MV-4-11 (cell line): ENCODE measurements at regions not wholly inside any gene's neighbourhood (a gene's known extent, or its start where the extent isn't known, plus 50 kb on each side); places are given as distances from the start of the nearest gene placed in this dataset.

Experiments used
- DNase-seq: peaks from one replicate; lab custom pipeline; 2025; lab: John Stamatoyannopoulos, UW

DNA sequence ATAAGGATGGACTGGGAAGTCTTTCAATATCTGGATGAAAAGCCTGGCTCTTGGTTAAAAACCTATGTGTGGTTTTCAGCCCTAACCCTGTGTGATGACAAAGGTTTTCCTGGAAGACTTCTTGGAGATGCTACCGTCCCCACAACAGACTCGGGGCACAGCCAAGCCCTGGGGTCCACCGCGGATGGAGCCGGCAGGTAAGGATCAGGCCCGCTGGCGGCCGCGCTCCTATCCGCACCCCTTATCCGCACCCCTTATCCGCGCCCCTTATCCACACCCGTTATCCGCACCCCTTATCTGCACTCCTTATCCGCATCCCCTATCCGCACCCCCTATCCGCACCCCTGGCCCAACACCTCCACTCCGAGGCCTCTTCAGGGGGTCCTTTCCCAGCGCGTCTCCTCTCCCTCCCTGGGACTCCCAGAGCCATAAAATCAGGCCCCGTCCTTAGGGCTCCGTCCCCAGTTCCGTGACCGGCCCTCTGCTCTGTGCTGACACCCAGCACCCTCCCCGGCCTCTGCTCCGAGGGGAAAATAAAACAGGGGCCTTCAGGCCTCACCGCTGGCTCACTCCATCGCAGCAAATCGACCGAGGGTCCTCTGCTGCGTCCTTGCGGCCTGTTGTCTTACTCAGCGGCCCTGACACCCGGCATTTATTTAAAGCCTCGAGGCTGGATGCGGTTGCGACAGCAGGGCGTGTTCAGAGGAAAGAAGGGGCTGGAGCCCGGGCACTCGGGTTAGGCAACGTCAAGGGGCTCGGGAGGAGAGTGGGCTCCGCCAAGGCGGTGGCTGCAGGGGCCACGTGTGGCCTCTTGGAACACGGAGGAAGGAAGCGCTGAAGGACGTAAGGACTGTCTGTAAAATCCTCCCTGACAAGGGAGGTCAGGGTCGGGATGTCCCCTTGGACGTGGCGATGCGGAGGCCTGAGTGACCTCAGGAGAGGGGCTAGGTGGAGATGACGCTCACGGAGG, 215.1 kb upstream of the ADARB2 start:
- DNase-seq = no peak

DNA sequence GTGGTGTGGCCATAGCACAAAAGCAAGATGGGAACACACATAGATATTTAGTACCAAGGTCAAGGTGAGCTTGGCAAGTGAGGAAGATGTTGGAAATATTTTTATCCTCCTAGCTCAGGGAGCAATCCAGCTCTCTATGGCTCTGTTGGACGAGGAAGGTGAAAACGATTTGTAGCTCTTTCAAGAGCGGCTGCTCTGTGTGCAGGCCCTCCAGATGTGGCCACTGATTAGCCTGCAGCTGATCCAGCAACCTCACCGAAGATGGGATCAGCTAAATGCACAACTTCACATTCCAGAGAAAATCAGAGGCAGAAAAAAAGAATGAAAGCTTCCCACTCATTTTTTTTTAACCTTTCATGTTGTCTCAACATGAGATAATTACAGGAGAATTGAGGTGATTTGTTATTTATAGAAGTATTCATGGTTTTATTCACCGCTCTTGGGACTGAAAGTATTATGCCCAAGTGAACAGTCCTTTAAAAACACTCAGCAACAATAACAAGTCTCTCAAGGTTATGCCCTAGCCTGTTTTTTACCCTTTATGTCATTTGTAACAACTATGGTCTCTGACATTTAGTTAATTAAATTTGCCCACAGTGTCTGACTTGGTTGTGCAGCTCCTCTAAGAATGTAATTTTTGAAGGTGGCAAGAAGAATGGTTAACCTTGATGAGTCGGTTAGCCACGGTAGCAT, 213.6 kb upstream of the ADARB2 start:
- no peak for DNase-seq

DNA sequence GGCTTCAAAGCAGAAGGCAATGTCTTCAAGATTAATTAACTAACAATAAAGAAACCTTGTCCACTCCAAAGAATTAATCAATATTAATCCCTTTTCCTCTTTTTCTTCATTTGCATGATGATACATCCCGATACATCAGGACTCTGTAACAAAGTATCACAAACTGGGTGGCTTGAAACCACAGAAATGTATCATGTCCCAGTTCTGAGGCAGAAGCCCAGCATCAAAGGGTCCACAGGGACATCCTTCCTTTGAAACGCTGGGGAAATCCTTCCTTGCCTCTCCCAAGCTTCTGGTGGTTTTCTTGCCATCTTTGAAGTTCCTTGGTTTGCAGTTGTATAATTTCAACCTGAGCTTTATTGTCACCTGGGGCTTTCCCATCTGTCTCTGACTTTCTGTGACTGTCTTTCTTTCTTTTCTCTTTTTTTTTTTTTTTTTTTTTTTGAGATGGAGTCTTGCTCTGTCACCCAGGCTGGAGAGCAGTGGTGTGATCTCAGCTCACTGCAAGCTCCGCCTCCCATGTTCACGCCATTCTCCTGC, 210.2 kb upstream of the ADARB2 start:
- DNase-seq = no peak

DNA sequence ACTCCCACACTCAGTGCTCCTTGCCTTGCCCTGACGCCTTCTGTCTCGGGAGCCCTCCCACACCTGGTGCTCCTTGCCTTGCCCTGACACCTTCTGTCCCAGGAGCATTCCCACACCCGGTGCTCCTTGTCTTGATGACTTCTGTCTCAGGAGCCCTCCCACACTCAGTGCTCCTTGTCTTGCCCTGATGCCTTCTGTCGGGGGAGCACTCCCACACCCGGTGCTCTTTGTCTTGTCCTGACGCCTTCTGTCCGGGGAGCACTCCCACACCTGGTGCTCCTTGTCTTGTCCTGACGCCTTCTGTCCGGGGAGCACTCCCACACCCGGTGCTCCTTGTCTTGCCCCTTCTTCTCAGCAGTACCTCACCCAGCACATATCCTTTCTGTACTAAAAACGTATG, 207.2 kb upstream of the ADARB2 start:
- DNase-seq = no peak

DNA sequence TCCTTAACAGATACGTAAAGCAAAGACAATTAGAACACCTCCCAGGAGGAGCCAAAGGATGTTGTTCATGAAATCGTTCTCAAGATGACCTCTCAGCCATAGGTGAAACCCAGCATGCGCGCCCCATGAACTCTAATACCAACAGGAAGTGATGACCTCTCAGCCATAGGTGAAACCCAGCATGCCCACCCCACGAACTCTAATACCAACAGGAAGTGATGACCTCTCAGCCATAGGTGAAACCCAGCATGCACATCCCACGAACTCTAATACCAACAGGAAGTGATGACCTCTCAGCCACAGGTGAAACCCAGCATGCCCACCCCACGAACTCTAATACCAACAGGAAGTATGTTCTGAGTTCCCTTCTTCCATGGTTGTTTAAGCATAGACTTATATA, 205.2 kb upstream of the ADARB2 start:
- peak; percentile 12 for DNase-seq

DNA sequence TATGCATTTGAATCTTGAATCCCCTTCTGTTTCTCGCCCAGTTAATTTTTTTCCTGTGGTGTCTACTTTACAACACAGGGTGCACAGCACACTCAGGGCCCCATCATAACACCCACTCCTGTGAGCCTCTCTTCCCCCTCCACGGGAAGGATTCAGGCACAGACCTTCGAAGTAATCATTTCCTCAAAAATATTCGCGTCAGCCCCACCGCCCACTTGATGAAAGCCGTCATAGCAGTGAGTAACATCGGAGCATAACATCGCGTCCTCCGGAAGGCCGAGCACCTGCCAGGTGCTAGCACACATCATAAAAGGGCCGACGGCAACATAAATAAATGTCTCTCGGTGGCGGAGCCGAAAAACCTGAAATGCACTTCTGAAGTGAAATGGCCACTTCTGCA, 201.7 kb upstream of the ADARB2 start:
- DNase-seq = peak; percentile 80

DNA sequence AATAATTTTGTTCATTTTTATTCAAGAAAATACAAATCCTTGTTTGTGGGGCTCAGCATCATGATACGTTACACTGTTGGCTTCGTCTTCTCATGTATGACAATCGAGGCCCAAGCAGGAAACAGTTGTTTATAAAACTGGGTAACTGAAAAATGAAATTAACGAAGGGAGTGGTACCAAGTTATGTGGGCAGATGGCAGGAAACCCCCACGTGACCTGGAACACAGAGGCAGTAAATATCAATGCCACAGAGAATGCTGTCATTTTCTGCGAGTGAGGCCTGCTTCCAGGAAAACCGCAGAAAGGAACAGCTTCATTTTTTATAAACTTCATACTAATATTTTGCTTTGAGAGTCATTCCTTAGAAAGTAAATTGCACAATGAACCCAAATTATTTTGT, 201.0 kb upstream of the ADARB2 start:
- peak; percentile 89 for DNase-seq

DNA sequence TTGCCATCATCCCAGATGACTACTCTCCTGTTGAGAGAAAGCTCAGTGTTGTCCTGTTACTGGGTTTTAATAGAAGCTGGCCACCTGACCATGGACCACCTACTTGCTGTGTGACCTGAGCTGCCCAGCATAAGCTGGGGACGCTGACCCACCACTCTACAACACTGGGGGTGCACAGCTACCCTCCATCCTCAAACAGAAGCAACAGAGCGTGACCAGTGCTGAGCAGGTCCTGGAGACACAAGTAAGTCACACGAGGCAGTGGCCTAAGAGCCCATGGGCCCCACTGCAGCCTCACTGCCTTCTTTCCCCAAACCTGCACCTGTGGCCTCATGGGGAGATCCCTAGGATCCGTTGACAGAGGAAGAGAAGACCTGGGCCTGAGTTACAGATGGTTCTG, 198.6 kb upstream of the ADARB2 start:
- no peak for DNase-seq

DNA sequence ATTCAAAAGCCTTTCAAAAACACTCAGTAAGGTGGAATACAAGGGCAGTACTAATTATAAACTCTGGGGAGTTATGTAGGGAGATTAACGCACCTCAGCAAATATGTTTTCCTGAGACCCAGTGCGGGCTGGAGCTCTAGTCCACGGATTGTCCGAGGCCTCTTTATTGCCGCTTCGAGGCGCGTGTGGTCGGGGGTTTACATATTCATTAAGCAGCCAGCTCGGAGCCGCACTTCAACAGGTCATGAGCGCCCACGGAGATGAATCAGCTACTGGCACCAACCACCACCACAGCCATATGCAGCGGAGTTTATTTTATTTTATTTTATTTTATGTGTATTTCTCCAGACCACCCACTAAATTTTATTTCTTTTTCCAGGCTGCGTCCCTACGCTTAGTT, 195.9 kb upstream of the ADARB2 start:
- DNase-seq = no peak

DNA sequence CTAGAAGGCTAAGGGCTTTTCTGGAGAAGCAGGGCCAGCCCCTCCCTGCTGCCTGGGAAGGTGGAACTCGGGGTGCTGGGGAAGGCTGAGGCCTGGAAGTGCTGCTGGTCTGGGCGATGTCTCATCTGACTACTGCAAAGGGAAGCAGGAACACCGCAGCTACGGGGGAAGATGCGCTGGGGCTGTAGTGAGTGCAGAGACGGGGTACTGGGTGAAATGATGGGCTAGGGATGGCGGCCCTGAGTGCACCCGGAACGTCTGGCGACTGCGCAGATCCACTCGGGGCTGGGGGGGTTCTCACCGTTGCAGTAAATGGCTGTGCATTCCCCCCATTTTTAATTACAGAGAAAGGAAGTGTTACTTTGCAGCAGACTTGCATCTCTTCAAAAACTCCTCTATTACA, 195.4 kb upstream of the ADARB2 start:
- no peak for DNase-seq

DNA sequence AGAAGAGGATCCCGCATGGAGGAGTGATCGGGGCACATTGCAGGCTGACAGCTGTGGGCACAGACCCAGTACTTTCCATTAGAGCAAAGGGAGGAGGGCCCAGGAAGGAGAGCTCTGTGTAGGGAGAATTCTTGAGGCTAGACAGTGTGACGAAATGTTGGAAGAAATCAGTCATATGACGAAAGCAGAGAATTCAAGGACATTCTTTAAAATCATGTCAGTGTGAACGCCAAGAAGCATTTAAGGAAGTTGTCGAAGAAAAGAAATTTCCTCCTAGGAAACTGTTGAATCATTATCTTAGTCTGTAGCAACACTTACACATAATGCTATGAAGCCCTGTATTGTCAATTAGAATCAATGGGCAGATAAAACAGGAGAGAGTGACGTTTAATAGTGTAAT, 191.3 kb upstream of the ADARB2 start:
- DNase-seq = peak; percentile 67

DNA sequence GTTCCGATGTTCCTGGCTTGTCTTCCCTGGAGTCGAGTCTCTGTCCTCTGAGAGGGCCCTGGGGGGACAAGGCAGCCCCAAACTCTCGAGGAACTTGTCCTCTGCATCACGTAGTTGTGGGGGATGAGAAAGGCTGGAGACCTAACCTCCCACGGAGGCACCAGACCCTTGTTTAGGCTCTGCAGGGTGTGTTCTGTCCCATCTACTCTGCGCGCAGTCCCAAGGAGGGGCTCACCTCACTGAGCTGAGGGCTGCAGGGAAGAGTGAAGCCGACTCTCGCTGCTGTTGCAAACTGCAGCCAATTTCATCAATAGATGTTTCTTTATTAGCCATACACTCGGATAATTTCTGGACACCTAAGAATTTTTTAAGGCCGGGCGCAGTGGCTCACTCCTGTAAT, 186.7 kb upstream of the ADARB2 start:
- no peak for DNase-seq

DNA sequence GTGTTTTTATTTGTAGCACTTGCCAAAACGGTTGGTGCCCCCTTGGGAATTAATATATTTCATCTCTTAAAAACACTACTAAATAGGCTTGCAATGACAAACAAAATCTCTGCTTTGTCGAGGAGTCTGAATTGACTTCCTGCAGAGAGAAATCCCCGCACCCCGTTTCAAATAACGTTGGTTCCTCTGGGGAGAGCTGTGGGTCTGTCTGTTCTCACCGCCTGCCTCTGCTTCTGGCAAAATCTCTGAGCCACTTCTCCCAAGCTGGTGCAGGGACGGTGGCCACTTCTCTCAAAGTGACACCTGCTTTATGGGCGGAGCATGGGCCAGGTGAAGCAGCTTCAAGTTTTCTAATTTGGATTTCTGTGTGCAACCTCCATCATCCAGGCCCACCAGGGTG, 186.3 kb upstream of the ADARB2 start:
- no peak for DNase-seq

DNA sequence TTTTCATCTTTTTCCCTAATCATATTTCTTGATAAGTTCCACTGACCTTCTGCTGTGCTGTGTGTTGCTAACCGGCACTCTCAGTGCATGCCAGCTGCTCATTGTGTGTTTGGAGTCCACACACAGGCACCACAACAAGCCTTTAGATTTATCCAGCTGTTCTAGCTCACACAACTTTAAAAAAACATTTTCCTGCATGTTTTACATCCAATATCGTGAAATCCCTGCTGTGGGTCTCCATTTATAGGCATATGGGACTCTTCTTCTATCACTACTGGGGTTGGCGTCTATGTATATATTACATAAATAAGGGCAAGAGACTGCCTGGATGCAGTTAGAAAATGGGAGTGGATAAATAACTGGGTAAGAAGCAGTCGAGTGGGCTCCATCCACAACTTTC, 183.6 kb upstream of the ADARB2 start:
- DNase-seq = no peak

DNA sequence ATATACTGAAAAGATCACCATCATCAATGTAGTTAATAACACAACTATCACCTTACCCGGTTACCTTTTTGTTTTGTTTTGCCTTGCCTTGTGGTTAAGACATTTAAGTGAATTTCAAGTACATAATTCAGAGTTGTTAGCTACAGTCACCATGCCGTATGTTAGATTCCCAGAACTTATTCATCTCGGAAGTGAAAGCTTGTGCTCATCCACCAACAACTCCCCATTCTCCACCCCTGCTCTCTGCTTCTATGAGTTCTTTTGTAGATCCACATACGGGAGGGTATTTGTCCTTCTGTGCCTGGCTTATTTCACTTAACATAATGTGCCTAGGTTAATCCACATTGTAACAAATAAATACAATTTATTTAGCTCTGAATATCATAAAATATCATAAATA, 182.8 kb upstream of the ADARB2 start:
- no peak for DNase-seq

DNA sequence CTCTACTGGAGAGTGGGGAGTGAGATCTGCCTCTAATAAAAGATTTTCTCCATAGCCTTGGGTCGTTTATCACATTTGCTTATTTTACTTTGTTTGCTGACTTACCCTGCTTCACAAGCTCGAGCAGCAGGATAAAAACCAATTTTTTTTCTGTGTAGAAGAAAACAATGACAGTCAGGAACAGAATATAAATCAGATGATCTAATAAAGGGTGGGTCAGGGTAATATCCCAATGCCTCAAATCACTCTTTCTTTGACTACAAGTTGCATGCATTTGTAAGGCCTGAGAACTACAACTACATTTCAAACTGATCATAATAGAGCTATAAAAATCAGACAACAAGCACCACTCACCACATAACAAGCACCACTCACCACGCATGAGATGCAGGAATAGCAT, 174.4 kb upstream of the ADARB2 start:
- DNase-seq = no peak

DNA sequence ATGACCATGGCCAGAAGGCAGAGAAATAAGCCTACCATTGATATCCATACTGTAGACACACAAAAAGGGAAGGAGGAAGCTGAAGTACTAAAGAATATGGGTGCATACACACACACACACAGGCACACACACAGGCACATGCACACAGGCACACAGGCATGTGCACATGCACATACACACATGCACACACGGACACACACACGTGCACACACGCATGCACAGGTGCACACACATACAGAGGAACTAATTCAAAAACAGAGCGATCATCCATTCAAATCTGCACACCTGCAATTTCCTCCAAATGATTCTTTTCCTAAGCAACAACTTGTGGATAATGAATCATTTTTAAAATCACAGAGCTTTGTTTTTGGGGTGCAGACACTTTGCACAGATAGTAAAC, 166.7 kb upstream of the ADARB2 start:
- DNase-seq = no peak

DNA sequence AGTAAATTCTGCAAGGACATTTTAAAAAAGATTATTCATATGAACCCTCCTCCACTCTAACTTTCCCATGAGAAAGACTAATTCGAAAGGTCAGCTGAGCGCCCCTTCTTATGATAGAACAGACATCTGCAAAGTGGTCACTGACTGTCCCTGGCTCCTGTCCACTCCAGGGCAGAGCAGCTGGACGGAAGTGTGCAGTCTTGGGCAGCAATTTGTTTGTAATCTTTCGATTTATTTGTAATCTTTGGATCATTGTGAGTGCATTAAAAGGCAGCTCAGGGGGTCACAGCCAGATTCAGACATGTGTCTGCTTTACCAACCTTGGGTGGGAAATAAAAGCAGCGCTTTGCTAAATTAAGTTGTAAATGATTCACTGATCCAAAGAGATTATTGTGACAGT, 158.8 kb upstream of the ADARB2 start:
- no peak for DNase-seq

DNA sequence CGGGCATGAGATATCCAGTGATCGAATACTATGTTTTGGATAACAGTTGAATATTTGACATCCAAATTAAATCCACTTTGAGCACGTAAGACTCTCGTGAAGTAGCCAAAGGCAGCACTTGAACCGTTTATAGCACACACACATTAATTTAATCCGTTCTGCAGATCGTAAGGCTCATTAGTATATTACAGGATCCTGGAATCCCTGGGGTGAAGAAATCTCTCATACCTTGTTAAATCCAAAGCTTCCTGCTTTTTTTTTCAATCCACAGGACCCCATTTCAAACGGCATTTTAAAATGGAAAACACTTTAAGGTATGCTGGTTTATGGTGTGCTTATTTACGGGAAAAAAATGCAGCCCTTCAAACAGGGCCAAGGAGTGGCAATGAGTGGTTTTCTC, 158.4 kb upstream of the ADARB2 start:
- no peak for DNase-seq

DNA sequence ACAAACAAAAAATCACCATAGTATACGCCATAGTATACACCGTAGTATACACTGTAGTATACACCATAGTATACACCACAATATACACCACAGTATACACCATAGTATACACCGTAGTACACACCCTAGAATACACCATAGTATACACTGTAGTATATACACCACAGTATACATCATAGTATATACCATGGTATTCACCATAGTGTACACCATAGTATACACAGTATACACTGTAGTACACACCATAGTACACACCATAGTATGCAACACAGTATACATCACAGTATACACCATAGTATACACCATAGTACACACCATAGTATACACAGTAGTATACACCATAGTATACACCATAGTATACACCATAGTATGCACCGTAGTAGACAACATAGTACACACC, 157.6 kb upstream of the ADARB2 start:
- no peak for DNase-seq

DNA sequence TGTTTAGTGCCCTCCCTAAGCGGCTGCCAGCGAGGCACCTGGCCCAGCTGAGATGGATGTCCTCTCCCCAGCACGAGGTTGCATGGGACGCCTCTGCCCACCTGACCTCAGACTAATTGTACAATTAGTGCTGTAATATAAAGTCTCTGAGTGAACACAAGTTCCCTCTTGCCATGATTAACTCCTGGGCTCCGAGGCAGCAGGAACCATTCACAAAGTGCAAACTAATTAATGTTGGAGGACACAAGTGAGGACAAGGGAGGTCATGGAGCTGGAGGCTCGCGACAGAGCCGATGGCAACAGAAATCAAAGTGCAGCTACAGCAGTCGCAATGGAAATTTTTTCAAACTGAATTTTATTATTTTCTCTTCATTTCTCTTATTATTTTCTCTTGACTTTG, 156.6 kb upstream of the ADARB2 start:
- no peak for DNase-seq

DNA sequence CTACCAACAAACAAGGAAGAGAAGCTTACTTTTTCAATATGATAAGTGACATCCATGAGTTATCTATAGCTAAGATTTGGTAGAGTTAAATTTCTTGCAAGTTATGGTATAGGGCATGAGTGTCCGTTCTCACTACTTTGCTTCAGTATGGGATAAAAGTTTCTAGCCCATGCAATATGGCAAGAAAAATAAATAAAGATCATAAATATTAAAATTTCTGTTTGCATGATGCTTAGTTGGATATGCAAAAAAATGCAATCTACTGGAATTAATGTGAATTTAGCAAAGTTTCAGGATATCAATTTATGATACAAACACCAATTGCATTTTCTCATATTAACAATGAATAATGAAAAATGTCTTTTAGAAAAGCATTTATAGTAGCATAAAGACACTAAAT, 148.7 kb upstream of the ADARB2 start:
- no peak for DNase-seq

DNA sequence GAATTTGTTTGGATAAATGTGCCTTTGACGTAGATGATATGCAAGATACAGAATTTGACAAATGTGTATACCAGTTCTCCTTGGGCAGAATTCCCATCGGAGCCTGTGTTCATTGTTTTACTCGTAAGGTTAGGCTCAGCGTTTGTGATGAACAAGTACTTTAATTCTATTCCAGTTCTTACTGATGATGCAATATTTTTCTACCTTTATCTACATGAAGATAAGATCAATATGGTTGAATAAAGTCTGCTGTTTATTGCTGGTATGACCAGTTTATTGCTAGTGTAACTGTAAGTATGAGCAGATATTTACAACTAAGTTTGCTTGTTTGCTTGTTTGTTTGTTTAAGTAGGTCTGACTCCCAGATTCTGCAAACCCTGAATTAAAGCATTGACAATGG, 145.4 kb upstream of the ADARB2 start:
- DNase-seq = no peak
